ENCODE measurements at regions not wholly inside any gene's neighbourhood (a gene's known extent, or its start where the extent isn't known, plus 50 kb on each side); places are given as distances from the start of the nearest gene placed in this dataset.
"Not testable (repeated sequence)": the region's sequence is repeated elsewhere in the genome, so short reads cannot be mapped to it uniquely, and the experiment has no call there.

- DNase-seq (ENCODE audit: low read depth in 1 of 2, low spot score in 1 of 2), result no peak
These were observed 122.1 kb upstream of the VPREB1 start for GRCh38 chr22:22122348-22123117.

GRCh38 chr22:22121445-22121844 is 123.1 kb upstream of the VPREB1 start:
- DNase-seq (ENCODE audit: low read depth in 1 of 2, low spot score in 1 of 2), result no peak

GRCh38 chr22:22120160-22120559 is 124.4 kb upstream of the VPREB1 start:
- no peak for DNase-seq (ENCODE audit: low read depth in 1 of 2, low spot score in 1 of 2)

DNA sequence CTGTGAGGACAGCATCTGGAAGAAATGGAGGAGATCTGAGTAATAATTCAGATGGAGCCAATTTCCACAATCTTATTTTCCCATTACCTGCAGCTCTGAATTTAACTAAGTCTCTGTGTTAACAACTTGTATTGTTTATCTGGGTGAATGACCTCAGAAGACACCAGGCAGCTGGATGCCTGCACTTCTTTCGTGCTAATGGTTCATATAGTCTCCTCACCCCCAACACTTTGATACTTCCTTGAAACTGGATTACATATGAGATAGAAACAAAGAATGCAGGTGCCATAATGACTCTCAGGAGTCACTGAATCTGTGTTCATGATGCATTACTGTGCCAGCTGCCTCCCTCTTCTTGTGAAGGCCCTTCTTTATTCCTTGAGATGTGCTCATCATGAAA is 125.6 kb upstream of the VPREB1 start:
- no peak for DNase-seq (ENCODE audit: low read depth in 1 of 2, low spot score in 1 of 2)

DNA sequence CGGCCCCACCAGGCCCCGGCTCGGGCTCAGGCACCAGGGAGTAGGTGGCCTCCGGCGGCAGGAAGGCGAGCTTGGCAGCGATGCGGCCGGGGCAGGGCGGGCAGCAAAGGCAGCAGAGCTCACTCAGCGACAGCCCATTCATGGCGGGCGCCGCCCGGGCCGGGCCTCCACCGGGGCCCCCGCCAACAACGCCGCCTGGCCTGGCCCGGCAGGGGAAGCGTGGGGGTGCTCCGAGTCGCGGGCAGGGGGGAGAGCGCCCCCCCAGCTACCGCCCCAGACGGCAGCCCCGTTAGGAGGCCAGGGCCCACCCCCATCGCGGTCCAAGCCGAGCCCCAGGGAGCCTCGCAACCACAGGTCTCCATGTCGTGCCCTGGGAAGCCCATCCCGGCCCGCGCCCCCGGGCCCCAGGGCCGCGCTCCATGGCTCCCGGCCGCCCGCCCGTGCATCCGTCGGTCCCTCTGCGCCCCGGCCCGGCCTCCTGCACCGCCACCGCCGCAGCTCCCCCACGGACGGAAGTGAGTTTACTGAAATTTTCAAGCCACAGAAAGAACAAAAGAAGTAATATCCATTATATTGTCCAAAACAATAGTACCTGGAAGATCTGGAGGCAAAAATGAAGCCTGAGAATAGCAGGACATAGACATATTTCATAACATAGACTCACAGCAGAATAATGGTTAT is 126.6 kb upstream of the VPREB1 start:
- DNase-seq (ENCODE audit: low read depth in 1 of 2, low spot score in 1 of 2), result not testable (repeated sequence)

GRCh38 chr22:22116997-22117770 is 127.4 kb upstream of the VPREB1 start:
- not testable (repeated sequence) for DNase-seq (ENCODE audit: low read depth in 1 of 2, low spot score in 1 of 2)

GRCh38 chr22:22113701-22114100 is 130.9 kb upstream of the VPREB1 start:
- DNase-seq (ENCODE audit: low read depth in 1 of 2, low spot score in 1 of 2), result no peak

- no peak for DNase-seq (ENCODE audit: low read depth in 1 of 2, low spot score in 1 of 2)
These were observed 130.1 kb upstream of the TOP3B start for GRCh38 chr22:22112533-22113294.

DNA sequence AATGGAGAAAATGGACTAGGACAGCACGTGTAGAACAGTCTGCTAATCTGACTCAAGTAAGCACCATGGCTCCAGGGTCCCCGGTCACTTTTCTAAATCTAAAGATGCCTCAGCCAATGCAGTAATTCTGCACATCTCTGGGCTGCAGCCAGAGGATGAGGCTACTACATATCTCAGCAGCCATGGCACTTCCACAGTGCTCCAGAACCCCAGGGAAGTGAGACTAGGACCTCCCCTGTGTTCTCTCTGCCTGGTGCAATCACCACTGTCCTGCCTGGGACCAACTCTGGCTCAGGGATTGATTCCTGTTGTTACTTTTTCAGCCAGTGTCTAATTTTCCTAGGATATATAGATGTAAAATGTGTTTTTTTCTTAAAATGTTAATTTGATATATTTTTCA is 129.4 kb upstream of the TOP3B start:
- DNase-seq (ENCODE audit: low read depth in 1 of 2, low spot score in 1 of 2), result no peak

GRCh38 chr22:22111267-22111751 is 128.7 kb upstream of the TOP3B start:
- no peak for DNase-seq (ENCODE audit: low read depth in 1 of 2, low spot score in 1 of 2)

GRCh38 chr22:22110548-22111266 is 128.1 kb upstream of the TOP3B start:
- DNase-seq (ENCODE audit: low read depth in 1 of 2, low spot score in 1 of 2), result no peak

GRCh38 chr22:22109693-22110466 is 127.3 kb upstream of the TOP3B start:
- no peak for DNase-seq (ENCODE audit: low read depth in 1 of 2, low spot score in 1 of 2)

DNA sequence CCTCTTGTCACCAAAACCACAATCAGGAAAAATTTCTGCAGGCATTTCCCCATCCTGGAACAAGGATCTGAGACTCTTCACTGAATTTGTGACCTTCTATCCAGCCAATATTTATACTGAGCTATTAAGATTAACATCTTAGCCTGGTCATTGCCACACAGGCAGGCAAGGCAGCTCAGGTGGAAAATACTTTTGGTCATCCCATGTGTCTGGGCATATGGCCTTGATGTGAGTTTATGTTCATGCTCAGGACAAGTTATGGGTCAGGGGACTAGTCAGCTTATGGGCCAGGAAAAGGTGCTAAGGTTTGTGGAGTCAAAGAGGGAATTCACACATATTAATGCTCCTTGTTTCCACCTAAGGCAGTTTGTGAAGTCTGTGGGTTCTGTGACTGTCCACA is 124.3 kb upstream of the TOP3B start:
- DNase-seq (ENCODE audit: low read depth in 1 of 2, low spot score in 1 of 2), result no peak

- DNase-seq (ENCODE audit: low read depth in 1 of 2, low spot score in 1 of 2), result no peak
These were observed 122.8 kb upstream of the TOP3B start for GRCh38 chr22:22105364-22105763.

GRCh38 chr22:22103078-22103875 is 120.7 kb upstream of the TOP3B start:
- no peak for DNase-seq (ENCODE audit: low read depth in 1 of 2, low spot score in 1 of 2)

GRCh38 chr22:22099833-22100812 is 117.5 kb upstream of the TOP3B start:
- DNase-seq (ENCODE audit: low read depth in 1 of 2, low spot score in 1 of 2), result no peak

DNA sequence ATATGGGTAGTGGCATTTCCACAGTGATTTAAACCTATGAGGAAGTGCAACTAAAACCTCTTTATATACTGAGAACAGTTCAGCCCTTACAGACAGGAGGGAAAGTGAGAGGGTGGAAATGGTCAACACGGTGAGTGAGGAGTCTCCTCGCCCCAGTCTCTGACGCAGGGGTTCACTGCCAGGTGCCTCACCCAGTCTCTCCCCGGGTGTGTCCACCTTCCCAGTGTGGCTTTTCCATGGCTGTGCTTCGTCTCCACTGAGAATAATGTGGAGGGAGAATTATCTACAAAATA is 116.6 kb upstream of the TOP3B start:
- DNase-seq (ENCODE audit: low read depth in 1 of 2, low spot score in 1 of 2), result no peak
